ENCODE measurements at regions not wholly inside any gene's neighbourhood (a gene's known extent, or its start where the extent isn't known, plus 50 kb on each side); places are given as distances from the start of the nearest gene placed in this dataset.

- no peaks in the 10 kb centered on the region for H3K79me2 ChIP-seq
- H3K4me3 ChIP-seq: no peak overlapping the region
- no peak overlapping the region for H3K27ac ChIP-seq
- no peaks in the 10 kb centered on the region for H3K27me3 ChIP-seq
- H3K9me2 ChIP-seq (replicated peaks; ENCODE audit: insufficient read depth): no peaks in the 10 kb centered on the region
- 89% methylated on average over 4 of the region's 4 CpGs for WGBS (ENCODE audit: low lambda C conversion rate, missing lambda C conversion rate)
- H3K4me2 ChIP-seq: no peak overlapping the region
- no peaks in the 10 kb centered on the region for H3K36me3 ChIP-seq (replicated peaks; ENCODE audit: insufficient read depth, low read depth)
- no peak for DNase-seq (ENCODE audit: low spot score)
- TF ChIP-seq EZH2 (IDR thresholded peaks at IDR 0.05; ENCODE audit: borderline replicate concordance): no peak
- no peak for TF ChIP-seq CTCF (IDR thresholded peaks at IDR 0.05; ENCODE audit: poor library complexity)
- no peak for TF ChIP-seq EZH2phosphoT487 (IDR thresholded peaks at IDR 0.05; ENCODE audit: low read depth, severe bottlenecking, unreplicated experiment)
- H4K20me1 ChIP-seq (ENCODE audit: insufficient read depth, poor library complexity, severe bottlenecking): no peaks in the 10 kb centered on the region
- no peaks in the 10 kb centered on the region for H3K9me3 ChIP-seq (ENCODE audit: low read depth)
- no peak overlapping the region for H2AFZ ChIP-seq
- no peaks in the 10 kb centered on the region for H3K4me1 ChIP-seq (ENCODE audit: insufficient read depth)
Measured at GRCh38 chr13:65454403-65454802, 1775.7 kb downstream of the PCDH9 start.

DNA sequence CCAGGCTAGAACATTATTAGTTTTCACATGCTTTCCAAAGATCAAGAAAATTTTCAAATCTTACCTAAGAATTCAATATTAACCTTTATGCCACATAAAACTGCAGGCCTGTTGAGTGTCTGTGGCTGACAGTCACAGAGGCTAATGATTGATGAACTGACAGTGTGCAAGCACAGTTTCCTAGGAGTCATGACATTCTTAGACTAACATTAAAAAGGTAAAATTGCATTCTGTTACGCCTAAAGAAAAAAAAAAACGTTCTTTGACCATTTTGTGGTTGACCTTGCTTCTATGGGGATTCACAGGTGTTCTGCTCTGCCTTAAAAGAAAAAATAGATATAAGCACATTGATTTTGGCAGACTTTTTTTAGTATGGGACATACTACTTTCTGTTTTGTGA is 1776.2 kb downstream of the PCDH9 start:
- TF ChIP-seq CTCF (IDR thresholded peaks at IDR 0.05; ENCODE audit: poor library complexity): no peak
- no peak for TF ChIP-seq EZH2 (IDR thresholded peaks at IDR 0.05; ENCODE audit: borderline replicate concordance)
- no peak for TF ChIP-seq EZH2phosphoT487 (IDR thresholded peaks at IDR 0.05; ENCODE audit: low read depth, severe bottlenecking, unreplicated experiment)

DNA sequence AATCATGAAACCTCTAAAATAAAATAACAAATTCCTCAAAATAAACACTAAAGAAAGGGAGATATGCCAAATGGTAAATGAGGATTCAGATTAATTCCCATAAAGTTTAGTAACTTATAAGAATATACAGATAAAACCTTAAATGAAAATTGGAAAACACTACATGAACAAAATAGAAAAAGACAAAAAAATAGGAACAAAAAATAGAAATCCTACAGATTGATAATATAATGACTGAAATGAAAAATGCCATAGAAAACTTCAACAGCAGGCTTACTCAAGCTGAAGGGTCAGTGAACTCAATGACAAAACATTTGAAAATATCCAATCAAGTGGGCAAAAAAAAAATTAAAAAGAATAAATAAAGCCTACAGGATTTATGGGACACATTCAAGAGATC is 1784.8 kb downstream of the PCDH9 start:
- H3K9me2 ChIP-seq (replicated peaks; ENCODE audit: insufficient read depth): no peaks in the 10 kb centered on the region
- no peaks in the 10 kb centered on the region for H3K9me3 ChIP-seq (ENCODE audit: low read depth)
- no peak overlapping the region for H3K4me2 ChIP-seq
- DNase-seq (ENCODE audit: low spot score): no peak
- no peak overlapping the region for H2AFZ ChIP-seq
- H3K79me2 ChIP-seq: no peaks in the 10 kb centered on the region
- no peak overlapping the region for H3K27ac ChIP-seq
- H3K27me3 ChIP-seq: no peaks in the 10 kb centered on the region
- TF ChIP-seq EZH2phosphoT487 (IDR thresholded peaks at IDR 0.05; ENCODE audit: low read depth, severe bottlenecking, unreplicated experiment) (no peak), EZH2 (IDR thresholded peaks at IDR 0.05; ENCODE audit: borderline replicate concordance) (no peak), CTCF (IDR thresholded peaks at IDR 0.05; ENCODE audit: poor library complexity) (no peak)
- H4K20me1 ChIP-seq (ENCODE audit: insufficient read depth, poor library complexity, severe bottlenecking): no peaks in the 10 kb centered on the region
- no peak overlapping the region for H3K4me3 ChIP-seq
- H3K36me3 ChIP-seq (replicated peaks; ENCODE audit: insufficient read depth, low read depth): no peaks in the 10 kb centered on the region
- no peaks in the 10 kb centered on the region for H3K4me1 ChIP-seq (ENCODE audit: insufficient read depth)

More for the DNA sequence above, 1776.2 kb downstream of the PCDH9 start:
- no peaks in the 10 kb centered on the region for H3K36me3 ChIP-seq (replicated peaks; ENCODE audit: insufficient read depth, low read depth)
- H3K27ac ChIP-seq: no peak overlapping the region
- H3K4me2 ChIP-seq: no peak overlapping the region
- 48% methylated on average over 2 of the region's 2 CpGs for WGBS (ENCODE audit: low lambda C conversion rate, missing lambda C conversion rate)
- DNase-seq (ENCODE audit: low spot score): no peak
- no peaks in the 10 kb centered on the region for H3K79me2 ChIP-seq
- H3K9me2 ChIP-seq (replicated peaks; ENCODE audit: insufficient read depth): no peaks in the 10 kb centered on the region
- H3K27me3 ChIP-seq: no peaks in the 10 kb centered on the region
- no peaks in the 10 kb centered on the region for H4K20me1 ChIP-seq (ENCODE audit: insufficient read depth, poor library complexity, severe bottlenecking)
- no peaks in the 10 kb centered on the region for H3K9me3 ChIP-seq (ENCODE audit: low read depth)
- no peaks in the 10 kb centered on the region for H3K4me1 ChIP-seq (ENCODE audit: insufficient read depth)
- no peak overlapping the region for H3K4me3 ChIP-seq
- H2AFZ ChIP-seq: no peak overlapping the region

GRCh38 chr13:65435590-65435989 is 1794.5 kb downstream of the PCDH9 start:
- 81% methylated on average over 7 of the region's 7 CpGs for WGBS (ENCODE audit: low lambda C conversion rate, missing lambda C conversion rate)
- no peaks in the 10 kb centered on the region for H3K9me3 ChIP-seq (ENCODE audit: low read depth)
- H3K4me1 ChIP-seq (ENCODE audit: insufficient read depth): no peaks in the 10 kb centered on the region
- H3K27ac ChIP-seq: no peak overlapping the region
- TF ChIP-seq EZH2phosphoT487 (IDR thresholded peaks at IDR 0.05; ENCODE audit: low read depth, severe bottlenecking, unreplicated experiment) (no peak), CTCF (IDR thresholded peaks at IDR 0.05; ENCODE audit: poor library complexity) (no peak), EZH2 (IDR thresholded peaks at IDR 0.05; ENCODE audit: borderline replicate concordance) (no peak)
- H3K27me3 ChIP-seq: no peaks in the 10 kb centered on the region
- no peaks in the 10 kb centered on the region for H3K36me3 ChIP-seq (replicated peaks; ENCODE audit: insufficient read depth, low read depth)
- no peaks in the 10 kb centered on the region for H4K20me1 ChIP-seq (ENCODE audit: insufficient read depth, poor library complexity, severe bottlenecking)
- H3K79me2 ChIP-seq: no peaks in the 10 kb centered on the region
- DNase-seq (ENCODE audit: low spot score): no peak
- no peaks in the 10 kb centered on the region for H3K9me2 ChIP-seq (replicated peaks; ENCODE audit: insufficient read depth)
- H3K4me2 ChIP-seq: no peak overlapping the region
- H3K4me3 ChIP-seq: no peak overlapping the region
- no peak overlapping the region for H2AFZ ChIP-seq

All from hepatocyte (in vitro differentiated cells).